ENCODE measurements at regions not wholly inside any gene's neighbourhood (a gene's known extent, or its start where the extent isn't known, plus 50 kb on each side); places are given as distances from the start of the nearest gene placed in this dataset.

- peak; percentile 56 for TF ChIP-seq CTCF (IDR thresholded peaks at IDR 0.05)
- no peak for TF ChIP-seq E2F6 (IDR thresholded peaks at IDR 0.05; ENCODE audit: borderline replicate concordance, low read depth)
- no peak for TF ChIP-seq EP300 (IDR thresholded peaks at IDR 0.05)
- no peak for TF ChIP-seq CEBPB (IDR thresholded peaks at IDR 0.05)
- no peak for TF ChIP-seq REST (IDR thresholded peaks at IDR 0.05)
These were observed 183.0 kb downstream of the FOXL1 start for GRCh38 chr16:86761111-86762031.

All from A549 (cell line).